NCI-H128 (cell line): ENCODE measurements at regions not wholly inside any gene's neighbourhood (a gene's known extent, or its start where the extent isn't known, plus 50 kb on each side); places are given as distances from the start of the nearest gene placed in this dataset.
"Not testable (repeated sequence)": the region's sequence is repeated elsewhere in the genome, so short reads cannot be mapped to it uniquely, and the experiment has no call there.

Source experiments
- DNase-seq: peaks from one replicate; lab custom pipeline; 2025; ENCODE audit not compliant: unreplicated experiment; lab: John Stamatoyannopoulos, UW

DNA sequence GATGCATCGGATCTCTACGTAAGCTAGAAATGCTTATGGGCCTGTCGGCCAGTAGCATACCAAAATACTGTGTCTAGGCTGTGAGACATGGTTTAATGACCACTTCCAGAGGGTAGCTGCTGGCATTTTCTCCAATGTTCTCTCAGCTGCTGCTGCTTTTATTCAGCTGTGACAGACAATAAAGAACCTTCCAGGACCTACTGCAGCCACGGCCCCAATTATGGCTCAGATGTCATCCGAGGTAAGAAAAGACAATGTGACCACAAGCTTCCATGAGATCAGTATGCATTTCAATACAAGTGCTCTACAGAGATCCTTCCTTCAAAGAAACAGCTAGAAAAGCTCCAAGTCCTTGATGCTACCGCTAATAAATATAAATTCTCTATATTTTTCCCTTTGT lies 256.2 kb downstream of the SDHAF3 start:
- DNase-seq = no peak

- DNase-seq = no peak
Measured at GRCh38 chr7:97377713-97378112, 260.2 kb downstream of the SDHAF3 start.

DNA sequence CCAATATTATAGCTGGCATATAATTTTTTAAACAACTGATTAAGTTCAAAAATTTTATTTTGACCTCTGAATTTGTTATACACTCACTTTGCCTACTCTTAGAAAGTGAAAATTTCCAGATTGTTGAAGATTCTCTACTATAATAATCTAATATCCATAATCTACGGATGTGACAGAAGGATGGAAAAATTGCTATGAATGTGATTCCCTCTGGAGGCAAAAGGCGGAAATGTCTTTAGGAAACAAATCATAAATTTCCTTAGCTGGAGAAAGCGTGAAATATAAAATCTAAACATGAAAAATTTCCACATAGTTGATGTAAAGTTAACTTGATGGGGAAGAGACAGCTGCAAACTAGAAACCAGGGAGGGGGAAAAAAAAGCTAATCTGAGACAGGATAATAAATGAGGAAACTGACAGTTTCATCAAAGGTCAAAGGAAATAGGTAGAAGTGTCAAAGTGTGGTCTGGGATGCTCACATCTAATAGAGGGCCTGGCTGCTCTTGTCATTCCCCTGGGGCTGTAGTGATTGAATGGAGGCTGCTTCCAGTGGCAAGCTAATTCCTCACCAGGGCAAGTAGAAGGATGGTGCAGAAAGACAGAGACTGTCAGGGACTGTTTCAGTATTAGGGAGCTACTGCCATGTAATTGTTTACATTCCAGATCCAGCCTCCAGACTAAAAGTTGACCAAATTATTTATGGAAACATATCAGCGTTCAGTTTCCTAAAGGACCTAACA lies 264.5 kb downstream of the SDHAF3 start:
- DNase-seq = no peak

GRCh38 chr7:97390052-97390451 lies 272.6 kb downstream of the SDHAF3 start:
- no peak for DNase-seq

DNA sequence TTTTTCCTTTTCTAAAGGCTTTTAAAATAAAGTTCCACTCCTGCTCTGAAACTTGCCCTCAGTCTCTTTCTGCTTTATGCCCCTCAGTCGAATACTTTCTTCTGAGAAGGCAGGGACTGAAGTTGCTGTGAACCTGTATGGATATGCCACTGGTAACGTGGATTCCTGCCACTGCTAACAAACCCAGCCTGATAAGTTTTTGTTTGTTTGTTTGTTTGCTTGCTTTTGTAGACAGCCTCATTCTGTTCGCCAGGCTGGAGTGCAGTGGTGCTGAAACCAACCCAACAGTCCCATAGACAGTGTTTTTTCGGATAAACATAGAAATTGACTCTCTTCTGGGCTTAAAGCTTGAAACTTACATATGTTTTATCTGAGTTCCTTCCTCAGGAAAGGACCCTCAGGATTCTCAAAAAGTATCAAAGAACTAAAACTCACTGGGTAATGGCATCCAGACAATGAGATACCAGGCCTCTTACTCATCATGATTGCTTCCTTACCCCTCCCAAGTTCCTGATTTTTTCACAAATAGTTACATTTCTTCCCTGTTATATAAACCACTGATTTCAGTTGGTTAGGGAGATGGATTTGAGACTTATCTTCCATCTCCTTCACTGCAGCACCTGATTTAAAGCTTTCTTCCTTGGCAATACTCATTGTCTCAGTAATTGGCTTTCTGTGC lies 273.6 kb downstream of the SDHAF3 start:
- no peak for DNase-seq

DNA sequence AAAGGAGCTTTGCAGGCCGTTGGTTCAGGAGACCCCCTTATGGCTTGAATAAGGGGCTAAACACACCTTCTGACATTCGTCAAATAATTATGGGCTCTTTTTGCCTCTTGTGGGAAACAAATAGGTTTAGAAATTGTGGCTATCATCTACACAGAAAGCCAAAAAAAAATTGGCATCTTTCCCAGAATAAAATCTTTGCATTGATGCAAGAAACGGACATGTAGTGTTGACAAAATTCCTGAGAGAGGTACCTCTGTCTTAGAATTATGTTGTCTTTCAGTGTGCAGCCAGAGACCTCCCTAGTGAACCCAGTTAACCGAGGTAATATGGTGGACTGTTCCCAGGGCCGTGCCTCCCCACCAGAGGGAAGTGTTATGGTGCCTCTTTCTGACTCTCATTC lies 283.9 kb downstream of the SDHAF3 start:
- no peak for DNase-seq

- DNase-seq = no peak
Measured at GRCh38 chr7:97405835-97406234, 288.3 kb downstream of the SDHAF3 start.

GRCh38 chr7:97407106-97407505 lies 289.6 kb downstream of the SDHAF3 start:
- DNase-seq = no peak

- DNase-seq = no peak
Measured at GRCh38 chr7:97409346-97409745, 291.8 kb downstream of the SDHAF3 start.

DNA sequence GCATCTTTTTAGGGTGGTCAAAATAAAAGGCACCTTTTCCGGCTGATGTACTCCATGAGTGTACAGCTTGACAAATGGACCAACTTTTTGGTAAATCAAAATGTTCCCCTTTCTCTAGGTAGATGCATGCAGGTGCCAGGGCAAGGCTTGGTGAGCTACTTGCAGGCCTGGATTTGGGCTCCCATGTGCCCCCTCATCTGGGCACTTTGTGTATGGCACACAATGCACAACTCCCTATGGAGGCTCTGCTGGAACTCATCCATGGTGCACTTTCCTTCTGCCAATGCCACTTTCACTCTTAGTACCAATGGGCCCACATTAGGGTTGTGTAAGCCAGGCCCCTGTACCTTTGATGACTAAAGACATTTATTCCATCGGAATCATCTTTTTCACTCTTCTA lies 300.8 kb downstream of the SDHAF3 start:
- DNase-seq = no peak

DNA sequence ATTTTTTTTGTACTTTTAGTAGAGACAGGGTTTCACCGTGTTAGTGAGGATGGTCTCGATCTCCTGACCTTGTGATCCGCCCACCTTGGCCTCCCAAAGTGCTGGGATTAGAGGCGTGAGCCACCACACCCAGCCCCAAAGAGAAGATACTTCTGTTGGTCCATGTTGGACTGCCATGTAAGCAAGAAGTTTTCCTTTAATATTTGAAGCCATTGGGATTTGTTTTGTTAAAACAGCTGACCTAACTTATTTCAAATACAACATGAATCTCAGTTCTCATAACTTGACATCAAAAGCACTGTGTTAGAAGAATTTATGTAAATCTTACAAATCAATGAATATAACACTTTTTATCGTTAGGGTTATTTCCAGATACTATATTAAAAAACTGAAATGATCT lies 302.4 kb downstream of the SDHAF3 start:
- DNase-seq = no peak

GRCh38 chr7:97421307-97421930 lies 303.9 kb downstream of the SDHAF3 start:
- no peak for DNase-seq

- DNase-seq = no peak
Measured at GRCh38 chr7:97422046-97422445, 304.5 kb downstream of the SDHAF3 start.

GRCh38 chr7:97430006-97430405 lies 301.9 kb upstream of the TAC1 start:
- no peak for DNase-seq

- no peak for DNase-seq
Measured at GRCh38 chr7:97439637-97440214, 292.2 kb upstream of the TAC1 start.

GRCh38 chr7:97446361-97446760 lies 285.5 kb upstream of the TAC1 start:
- no peak for DNase-seq

DNA sequence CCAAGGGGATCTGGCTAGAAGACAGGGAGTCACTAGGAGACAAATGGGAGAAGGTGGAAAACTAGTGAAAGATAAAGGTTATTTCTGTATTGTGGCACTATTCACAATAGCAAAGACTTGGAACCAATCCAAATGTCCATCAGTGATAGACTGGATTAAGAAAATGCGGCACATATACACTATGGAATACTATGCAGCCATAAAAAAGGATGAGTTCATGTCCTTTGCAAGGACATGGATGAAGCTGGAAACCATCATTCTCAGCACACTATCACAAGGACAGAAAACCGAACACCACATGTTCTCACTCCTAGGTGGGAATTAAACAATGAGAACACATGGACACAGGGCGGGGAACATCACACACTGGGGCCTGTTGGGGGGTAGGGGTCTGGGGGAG lies 282.4 kb upstream of the TAC1 start:
- not testable (repeated sequence) for DNase-seq

DNA sequence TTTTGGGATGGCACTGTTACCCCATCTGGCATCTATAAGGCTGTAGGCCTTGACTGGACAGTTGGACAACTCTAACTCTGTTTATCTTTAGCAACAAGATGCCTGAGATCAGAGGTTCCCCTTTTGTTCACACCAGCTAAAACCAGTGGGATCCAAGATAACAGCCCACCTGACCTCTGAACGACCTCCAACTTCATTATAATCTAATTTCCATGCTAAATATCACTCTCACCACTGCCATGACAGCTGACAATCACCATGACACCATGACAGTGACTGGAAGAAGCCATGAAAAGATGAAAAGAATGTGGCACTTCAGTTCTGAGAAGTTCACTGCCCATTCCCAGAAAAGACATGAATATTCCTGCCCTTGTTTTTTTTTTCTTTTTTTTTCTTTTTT lies 281.4 kb upstream of the TAC1 start:
- DNase-seq = no peak

GRCh38 chr7:97454636-97455035 lies 277.2 kb upstream of the TAC1 start:
- no peak for DNase-seq

DNA sequence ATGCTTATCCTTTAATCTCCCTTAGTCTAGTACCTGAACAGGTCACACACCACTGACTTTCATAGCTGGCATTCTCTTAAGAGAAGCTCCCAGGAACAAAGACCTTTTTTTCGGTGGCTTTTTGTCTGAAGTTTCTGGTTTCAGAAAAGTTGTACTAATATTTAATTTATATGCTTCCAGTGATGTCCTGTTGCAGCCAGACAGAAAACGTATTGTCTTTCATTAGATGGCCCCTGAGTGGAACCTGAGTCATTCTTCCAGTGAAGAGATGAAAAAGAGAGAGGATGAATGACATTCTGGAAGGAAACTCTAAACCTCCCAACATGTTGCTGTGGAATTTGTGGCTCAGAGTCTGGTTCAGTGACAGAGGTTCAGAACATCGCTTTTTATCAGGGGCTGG lies 274.8 kb upstream of the TAC1 start:
- DNase-seq = no peak

DNA sequence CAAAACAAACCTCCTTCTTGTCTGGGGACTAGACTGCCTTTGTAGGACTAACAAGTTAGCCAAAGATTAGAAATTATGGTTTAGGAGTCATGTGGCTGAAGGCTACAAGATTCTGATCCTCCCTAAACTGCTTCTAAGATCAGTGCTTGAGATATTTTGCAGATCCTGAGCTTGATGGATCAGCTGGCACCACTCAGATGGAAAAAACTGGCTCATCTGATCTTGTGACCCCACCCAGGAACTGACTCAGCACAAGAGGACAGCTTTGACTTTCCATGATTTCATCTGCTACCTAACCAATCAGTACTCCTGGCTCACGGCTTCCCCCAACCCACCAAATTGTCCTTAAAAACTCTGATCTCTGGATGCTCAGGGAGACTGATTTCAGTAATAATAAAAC lies 271.5 kb upstream of the TAC1 start:
- no peak for DNase-seq

DNA sequence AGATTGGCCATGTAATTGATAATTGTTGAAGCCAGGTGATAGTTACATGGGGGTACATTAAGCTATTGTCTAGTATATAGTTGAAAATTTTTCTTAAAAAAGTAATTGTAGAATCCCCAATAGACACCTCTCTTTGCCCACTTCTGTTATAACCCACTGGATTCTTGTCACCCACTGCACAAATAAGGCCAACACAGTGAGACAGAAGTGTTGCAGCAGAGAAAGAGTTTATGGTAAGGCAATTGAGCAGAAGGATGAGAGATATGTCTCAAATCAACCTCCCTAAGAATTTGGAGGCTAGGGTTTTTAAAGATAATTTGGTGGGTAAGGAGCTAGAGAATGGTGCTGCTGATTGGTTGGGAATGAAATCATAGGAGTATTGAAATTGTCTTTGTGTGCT lies 270.3 kb upstream of the TAC1 start:
- DNase-seq = no peak
